Suprapubic skin (tissue), 3 donors: ENCODE measurements at regions not wholly inside any gene's neighbourhood (a gene's known extent, or its start where the extent isn't known, plus 50 kb on each side); places are given as distances from the start of the nearest gene placed in this dataset.

Experiments
- CTCF ChIP-seq, 2 donors: fragments of 200-600 bp in 1 of 2; fragments of 450-650 bp in 1 of 2; sonication (generic) in 1 of 2; IDR thresholded peaks; one replicate each; pipeline ENCODE4 v1.5.1; 2016 to 2019; ENCODE audit warnings: antibody characterized with exemption in 2 of 2, mild to moderate bottlenecking in 1 of 2, moderate library complexity in 1 of 2
- POLR2A ChIP-seq, 2 donors: fragments of 450-650 bp; IDR thresholded peaks; one replicate each; pipeline ENCODE4 v1.6.1; 2017; ENCODE audit warnings: antibody characterized with exemption in 2 of 2, mild to moderate bottlenecking in 2 of 2, moderate library complexity in 2 of 2

DNA sequence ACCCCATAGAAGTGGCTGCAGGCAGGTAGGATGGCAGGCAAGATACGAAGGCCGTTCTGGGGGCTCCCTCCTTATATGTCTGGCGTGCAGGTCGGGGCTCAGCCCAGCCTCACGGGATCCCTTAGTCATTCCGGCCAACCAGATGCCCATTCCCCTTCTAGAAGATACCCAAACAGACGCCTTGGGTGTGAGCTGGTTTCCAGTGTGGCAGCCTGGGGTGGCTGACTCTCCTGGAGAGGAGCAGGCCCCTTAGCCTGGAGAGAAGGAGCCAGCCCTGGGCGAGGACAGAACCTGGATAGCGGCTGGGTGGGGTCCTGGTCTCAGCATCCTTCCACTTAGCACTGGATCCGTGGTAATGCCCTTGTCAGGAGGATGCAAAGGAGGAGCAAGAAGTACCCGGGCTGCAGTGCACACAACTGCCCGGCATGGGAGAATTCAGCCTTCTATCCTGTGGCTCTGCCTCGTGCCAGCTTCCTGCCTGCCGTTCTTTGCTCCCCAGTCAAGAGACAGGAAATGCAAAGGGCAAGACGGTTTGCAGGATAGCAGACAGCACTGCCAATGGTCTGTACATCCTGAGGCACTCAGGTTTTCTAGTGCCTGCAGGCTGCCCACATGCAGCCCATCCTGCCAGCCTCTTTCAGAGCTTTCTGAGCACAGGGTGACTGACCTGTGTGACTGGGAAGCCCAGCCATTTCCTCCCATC is 56.7 kb upstream of the WASF3 start:
- no peak for TF ChIP-seq POLR2A (IDR thresholded peaks at IDR 0.05)
- no peak for TF ChIP-seq CTCF (IDR thresholded peaks at IDR 0.05)
